ENCODE measurements at regions not wholly inside any gene's neighbourhood (a gene's known extent, or its start where the extent isn't known, plus 50 kb on each side); places are given as distances from the start of the nearest gene placed in this dataset.

DNA sequence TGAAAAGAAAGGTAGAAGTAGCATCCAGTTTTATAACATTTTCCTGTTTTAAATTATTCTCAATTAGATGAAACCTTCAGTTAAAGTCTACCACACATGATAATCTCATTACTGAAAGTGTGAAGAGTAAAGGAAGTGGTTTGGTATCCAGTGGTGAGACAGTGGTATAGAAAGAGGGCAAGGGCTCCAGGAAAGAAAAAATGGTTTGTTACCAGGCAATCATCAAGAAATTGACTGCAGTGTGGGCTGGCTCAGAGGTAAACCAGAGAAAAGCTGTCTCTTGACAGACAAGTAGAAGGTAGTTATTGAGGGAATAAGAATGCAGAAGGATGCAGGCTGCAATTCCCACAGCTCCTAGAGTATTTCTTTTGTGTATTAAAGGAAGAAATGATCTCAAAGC is 406.2 kb downstream of the TLL1 start:
- H3K4me1 ChIP-seq (ENCODE audit: control insufficient read depth in 4 of 4, insufficient read depth in 4 of 4, low read length in 3 of 4) = no peaks in the 10 kb centered on the region
- H3K4me3 ChIP-seq (ENCODE audit: low read depth in 1 of 3, low read length in 3 of 3) = no peak overlapping the region
- no peak overlapping the region for H3K27ac ChIP-seq (ENCODE audit: low read depth in 1 of 2, low read length in 2 of 2)
- TF ChIP-seq RXRA (IDR thresholded peaks at IDR 0.05) (no peak), FOXA2 (IDR thresholded peaks at IDR 0.05) (no peak), SP1 (IDR thresholded peaks at IDR 0.05) (no peak), JUND (IDR thresholded peaks at IDR 0.05) (no peak), RAD21 (IDR thresholded peaks at IDR 0.05) (no peak)
- DNase-seq (ENCODE audit: low spot score) = no peak
- H3K9me3 ChIP-seq (ENCODE audit: control insufficient read depth in 4 of 4, low read length in 3 of 4) = no peaks in the 10 kb centered on the region
- H3K36me3 ChIP-seq (ENCODE audit: control insufficient read depth in 4 of 4, insufficient read depth in 3 of 4, low read depth in 1 of 4, low read length in 3 of 4) = no peaks in the 10 kb centered on the region
- no peaks in the 10 kb centered on the region for H3K27me3 ChIP-seq (ENCODE audit: control insufficient read depth in 4 of 4, insufficient read depth in 4 of 4, low read length in 3 of 4)
- no peak overlapping the region for H3K9ac ChIP-seq (ENCODE audit: low read depth in 1 of 2, low read length in 2 of 2)

- 37% methylated on average over 1 of the region's 1 CpG for WGBS
- no peak for TF ChIP-seq RAD21 (IDR thresholded peaks at IDR 0.05)
- TF ChIP-seq, protein P1, sequence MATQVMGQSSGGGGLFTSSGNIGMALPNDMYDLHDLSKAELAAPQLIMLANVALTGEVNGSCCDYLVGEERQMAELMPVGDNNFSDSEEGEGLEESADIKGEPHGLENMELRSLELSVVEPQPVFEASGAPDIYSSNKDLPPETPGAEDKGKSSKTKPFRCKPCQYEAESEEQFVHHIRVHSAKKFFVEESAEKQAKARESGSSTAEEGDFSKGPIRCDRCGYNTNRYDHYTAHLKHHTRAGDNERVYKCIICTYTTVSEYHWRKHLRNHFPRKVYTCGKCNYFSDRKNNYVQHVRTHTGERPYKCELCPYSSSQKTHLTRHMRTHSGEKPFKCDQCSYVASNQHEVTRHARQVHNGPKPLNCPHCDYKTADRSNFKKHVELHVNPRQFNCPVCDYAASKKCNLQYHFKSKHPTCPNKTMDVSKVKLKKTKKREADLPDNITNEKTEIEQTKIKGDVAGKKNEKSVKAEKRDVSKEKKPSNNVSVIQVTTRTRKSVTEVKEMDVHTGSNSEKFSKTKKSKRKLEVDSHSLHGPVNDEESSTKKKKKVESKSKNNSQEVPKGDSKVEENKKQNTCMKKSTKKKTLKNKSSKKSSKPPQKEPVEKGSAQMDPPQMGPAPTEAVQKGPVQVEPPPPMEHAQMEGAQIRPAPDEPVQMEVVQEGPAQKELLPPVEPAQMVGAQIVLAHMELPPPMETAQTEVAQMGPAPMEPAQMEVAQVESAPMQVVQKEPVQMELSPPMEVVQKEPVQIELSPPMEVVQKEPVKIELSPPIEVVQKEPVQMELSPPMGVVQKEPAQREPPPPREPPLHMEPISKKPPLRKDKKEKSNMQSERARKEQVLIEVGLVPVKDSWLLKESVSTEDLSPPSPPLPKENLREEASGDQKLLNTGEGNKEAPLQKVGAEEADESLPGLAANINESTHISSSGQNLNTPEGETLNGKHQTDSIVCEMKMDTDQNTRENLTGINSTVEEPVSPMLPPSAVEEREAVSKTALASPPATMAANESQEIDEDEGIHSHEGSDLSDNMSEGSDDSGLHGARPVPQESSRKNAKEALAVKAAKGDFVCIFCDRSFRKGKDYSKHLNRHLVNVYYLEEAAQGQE (IDR thresholded peaks at IDR 0.05) = no peak
- TF ChIP-seq GABPA (IDR thresholded peaks at IDR 0.05 in 1 of 2, conservative IDR thresholded peaks at IDR 0.05 in 1 of 2) = no peak
- TF ChIP-seq FOXA1 (IDR thresholded peaks at IDR 0.05) = no peak
- no peak for TF ChIP-seq JUND (IDR thresholded peaks at IDR 0.05)
- TF ChIP-seq NR2F2 (IDR thresholded peaks at IDR 0.05) = no peak
- TF ChIP-seq, protein P2, sequence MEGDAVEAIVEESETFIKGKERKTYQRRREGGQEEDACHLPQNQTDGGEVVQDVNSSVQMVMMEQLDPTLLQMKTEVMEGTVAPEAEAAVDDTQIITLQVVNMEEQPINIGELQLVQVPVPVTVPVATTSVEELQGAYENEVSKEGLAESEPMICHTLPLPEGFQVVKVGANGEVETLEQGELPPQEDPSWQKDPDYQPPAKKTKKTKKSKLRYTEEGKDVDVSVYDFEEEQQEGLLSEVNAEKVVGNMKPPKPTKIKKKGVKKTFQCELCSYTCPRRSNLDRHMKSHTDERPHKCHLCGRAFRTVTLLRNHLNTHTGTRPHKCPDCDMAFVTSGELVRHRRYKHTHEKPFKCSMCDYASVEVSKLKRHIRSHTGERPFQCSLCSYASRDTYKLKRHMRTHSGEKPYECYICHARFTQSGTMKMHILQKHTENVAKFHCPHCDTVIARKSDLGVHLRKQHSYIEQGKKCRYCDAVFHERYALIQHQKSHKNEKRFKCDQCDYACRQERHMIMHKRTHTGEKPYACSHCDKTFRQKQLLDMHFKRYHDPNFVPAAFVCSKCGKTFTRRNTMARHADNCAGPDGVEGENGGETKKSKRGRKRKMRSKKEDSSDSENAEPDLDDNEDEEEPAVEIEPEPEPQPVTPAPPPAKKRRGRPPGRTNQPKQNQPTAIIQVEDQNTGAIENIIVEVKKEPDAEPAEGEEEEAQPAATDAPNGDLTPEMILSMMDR (IDR thresholded peaks at IDR 0.05; ENCODE audit: low read depth, low read length, missing input control) = no peak
- TF ChIP-seq TAF1 (conservative IDR thresholded peaks at IDR 0.05) = no peak
- TF ChIP-seq SP1 (IDR thresholded peaks at IDR 0.05) = no peak
- TF ChIP-seq, protein P3, sequence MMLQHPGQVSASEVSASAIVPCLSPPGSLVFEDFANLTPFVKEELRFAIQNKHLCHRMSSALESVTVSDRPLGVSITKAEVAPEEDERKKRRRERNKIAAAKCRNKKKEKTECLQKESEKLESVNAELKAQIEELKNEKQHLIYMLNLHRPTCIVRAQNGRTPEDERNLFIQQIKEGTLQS (IDR thresholded peaks at IDR 0.05) = no peak
- TF ChIP-seq RXRA (IDR thresholded peaks at IDR 0.05) = no peak
- no peak for TF ChIP-seq MAX (IDR thresholded peaks at IDR 0.05)
- TF ChIP-seq YY1 (IDR thresholded peaks at IDR 0.05) = no peak
- no peak for TF ChIP-seq FOXA2 (IDR thresholded peaks at IDR 0.05)
- TF ChIP-seq ZBTB33 (IDR thresholded peaks at IDR 0.05) = no peak
- Histone ChIP-seq H3K4me1 (ENCODE audit: control insufficient read depth in 4 of 4, insufficient read depth in 4 of 4, low read length in 3 of 4) (no peaks in the 10 kb centered on the region), H3K9me3 (ENCODE audit: control insufficient read depth in 4 of 4, low read length in 3 of 4) (no peaks in the 10 kb centered on the region), H3K9ac (ENCODE audit: low read depth in 1 of 2, low read length in 2 of 2) (no peak overlapping the region), H3K4me3 (ENCODE audit: low read depth in 1 of 3, low read length in 3 of 3) (no peak overlapping the region), H3K36me3 (ENCODE audit: control insufficient read depth in 4 of 4, insufficient read depth in 3 of 4, low read depth in 1 of 4, low read length in 3 of 4) (no peaks in the 10 kb centered on the region), H3K27ac (ENCODE audit: low read depth in 1 of 2, low read length in 2 of 2) (no peak overlapping the region), H3K27me3 (ENCODE audit: control insufficient read depth in 4 of 4, insufficient read depth in 4 of 4, low read length in 3 of 4) (no peaks in the 10 kb centered on the region)
- DNase-seq (ENCODE audit: low spot score) = no peak
These were observed 407.6 kb downstream of the TLL1 start for GRCh38 chr4:166280642-166281041.

Data from liver (tissue), 8 donors.